ENCODE measurements at regions not wholly inside any gene's neighbourhood (a gene's known extent, or its start where the extent isn't known, plus 50 kb on each side); places are given as distances from the start of the nearest gene placed in this dataset.

DNA sequence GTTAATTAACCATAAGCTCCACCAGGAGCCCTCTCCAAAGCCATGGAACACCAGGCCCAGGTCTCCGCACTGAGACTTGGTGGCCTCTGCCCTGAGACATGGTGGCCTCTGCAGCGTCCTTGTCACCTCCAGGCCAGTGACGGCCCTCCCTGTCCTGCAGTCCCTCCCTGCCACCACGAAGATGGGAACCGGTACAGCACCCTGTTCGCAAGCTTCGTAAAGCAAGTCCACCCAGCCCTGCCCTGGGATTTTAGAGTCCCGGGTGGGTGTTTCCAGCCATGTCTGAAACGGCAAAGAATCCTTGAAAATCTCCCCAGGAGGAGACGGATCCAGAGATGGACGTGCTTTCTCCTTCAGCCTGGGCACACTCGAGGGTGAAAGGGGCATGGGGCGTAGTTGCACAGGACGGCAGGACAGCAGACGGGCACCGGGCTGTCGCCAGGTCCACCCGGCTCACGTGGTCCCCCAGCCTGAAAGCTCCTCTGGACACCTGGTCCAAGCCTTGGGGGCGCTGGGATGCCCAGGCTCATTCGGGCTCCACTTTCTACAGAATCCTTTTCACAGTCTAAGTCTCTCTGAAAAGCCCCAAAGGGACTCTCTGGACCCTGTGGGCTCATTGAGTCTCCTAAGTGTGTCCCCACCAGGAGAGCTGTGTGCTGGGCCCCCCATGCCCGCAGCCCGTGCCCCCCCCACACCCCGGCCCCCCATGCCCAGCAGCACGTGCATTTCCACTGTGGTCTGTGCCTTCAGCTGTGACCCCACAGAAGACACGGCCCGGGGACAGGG, 456.2 kb downstream of the BRD1 start:
- DNase-seq = no peak

DNA sequence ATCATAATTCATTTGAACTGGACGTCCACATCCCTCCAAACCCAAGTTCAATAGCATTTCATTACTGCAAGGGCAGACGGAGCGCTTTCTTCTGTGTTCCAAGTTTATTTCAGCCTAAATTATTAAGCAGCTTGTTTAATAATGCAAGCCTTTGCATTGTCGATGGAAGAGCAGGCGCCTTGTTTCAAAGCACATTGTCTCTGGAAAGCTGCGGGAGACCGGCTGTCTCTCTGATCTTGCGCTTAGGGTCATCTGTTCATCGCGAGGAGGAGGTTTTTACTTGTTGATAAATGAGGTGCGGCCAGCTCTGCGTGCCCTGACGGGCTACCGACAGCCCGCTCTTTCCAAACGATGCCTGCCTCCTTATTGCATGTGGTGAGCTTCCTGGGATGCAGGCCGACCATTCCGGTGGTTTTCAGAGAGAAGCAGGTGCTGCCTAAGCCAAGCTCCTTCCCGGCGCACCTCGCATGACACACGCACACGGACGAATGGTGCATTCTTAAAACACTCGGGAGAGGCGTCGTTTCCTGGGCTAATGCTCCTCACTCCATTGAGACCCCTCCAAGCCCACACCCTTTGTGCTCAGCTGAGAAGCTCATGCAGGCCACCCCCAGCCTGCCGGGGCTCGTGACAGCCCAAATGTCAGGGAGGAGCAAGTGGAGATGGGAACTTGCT, 456.9 kb downstream of the BRD1 start:
- DNase-seq = no peak

DNA sequence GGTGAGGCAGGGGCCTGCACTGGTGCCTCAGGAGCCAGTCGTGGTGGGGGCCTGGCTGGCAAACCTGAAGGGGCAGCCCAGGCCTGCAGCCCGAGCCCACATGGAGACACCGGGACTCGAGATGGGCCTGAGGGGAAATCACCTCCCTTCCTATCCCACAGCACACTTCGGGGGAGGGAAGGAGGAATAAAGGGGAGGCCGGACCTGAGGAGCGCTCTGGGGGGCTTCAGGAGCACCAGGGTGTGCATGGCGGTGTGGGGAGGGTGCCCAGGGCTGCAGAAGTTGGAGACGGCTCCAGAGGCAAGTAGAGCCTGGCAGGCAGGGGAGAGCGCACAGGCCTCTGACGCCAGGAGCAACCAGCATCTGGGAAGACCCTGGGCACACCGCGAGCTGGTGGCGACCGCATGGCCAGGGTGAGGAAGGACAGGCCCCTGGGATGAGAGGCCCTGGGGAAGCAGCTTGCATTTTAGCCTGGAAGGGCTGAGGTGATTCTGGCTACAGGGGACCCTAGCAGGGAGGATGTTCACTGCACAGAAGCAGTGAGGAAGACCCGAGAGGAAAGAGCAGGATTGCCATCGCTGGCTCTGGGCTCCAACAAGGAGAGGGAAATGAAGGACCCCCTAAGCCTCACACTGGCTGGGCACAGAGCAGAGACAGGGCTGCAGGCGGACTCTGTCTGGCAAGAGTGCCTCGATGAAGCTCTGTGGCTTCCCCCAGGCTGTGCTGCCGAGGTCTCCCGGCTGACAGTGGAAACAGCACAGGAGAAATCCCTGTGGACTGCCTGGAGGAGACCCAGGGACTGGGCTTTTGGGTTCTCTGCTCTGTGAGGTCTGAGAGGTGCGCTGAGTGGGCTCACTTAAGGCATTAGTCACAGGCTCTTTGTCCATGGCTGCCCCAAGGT, 457.7 kb downstream of the BRD1 start:
- no peak for DNase-seq

DNA sequence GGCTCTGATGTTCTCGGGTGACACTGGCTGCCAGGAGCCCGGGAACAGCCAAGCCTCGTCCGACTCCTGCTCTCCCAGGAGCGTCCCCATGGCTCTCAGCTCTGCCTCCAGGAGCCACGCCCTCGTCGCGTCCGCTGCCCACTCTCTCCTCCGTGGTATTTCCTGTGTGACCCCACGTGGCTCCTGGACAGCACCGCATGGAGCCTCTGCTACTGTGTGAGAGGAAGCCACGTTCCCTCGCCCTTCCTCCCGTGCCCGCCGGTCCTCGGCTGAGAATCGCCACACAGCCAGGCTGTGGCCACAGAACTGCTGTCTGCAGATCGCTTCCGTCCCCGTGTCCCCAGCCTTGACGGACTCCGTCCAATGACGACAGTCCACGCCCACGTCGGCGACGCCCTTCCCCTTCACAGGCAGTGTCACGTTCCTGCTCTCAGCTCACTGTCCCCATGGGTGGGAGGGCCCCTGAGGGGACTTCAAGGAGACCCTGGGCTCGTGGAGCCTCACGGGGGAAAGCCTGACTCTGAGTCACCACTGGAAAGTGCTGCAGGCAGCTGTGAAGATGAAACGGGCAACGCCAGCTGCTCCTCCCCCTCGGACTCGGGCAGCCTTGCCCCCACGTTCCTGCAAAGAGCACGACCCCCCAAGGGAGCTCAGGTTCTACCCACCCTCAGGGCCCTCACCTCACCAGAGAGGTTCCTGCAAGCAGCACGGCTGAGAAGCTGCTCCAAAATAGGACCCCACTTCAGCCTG, 458.5 kb downstream of the BRD1 start:
- no peak for DNase-seq

DNA sequence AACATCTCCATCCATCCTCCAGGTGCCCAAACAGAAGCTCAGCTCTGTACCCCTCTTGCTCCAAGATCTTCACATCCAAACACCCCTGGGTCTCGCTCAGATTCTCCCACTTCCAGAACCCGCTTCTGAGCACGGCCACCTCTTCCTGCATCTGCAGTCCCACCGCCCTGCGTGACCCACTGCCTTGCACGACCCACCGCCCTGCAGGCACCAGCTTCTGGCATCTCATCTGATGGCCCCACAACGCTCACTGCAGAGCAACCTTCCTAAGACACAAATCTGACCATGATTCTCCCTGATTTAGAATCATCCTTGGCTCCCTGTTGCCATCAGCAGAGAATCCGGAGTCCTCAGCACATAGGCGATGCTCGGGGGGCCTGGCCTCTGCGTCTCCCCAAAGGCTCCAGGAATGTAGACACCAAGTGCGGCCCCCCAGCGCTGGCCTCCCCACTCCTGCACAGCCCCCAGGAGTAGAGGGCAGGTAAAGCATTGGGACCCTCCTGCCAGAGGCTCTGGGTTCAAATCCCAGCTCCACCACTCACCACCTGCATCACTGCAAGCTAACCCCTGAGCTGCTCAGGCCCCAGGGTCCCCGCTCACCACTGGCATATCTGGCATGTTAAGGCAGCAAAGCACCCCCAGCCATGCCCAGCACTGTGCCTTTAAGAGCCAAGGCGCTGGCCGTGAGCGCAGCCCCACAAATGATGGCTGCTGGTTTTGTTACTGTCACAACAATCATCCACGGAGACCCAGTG, 459.3 kb downstream of the BRD1 start:
- no peak for DNase-seq

DNA sequence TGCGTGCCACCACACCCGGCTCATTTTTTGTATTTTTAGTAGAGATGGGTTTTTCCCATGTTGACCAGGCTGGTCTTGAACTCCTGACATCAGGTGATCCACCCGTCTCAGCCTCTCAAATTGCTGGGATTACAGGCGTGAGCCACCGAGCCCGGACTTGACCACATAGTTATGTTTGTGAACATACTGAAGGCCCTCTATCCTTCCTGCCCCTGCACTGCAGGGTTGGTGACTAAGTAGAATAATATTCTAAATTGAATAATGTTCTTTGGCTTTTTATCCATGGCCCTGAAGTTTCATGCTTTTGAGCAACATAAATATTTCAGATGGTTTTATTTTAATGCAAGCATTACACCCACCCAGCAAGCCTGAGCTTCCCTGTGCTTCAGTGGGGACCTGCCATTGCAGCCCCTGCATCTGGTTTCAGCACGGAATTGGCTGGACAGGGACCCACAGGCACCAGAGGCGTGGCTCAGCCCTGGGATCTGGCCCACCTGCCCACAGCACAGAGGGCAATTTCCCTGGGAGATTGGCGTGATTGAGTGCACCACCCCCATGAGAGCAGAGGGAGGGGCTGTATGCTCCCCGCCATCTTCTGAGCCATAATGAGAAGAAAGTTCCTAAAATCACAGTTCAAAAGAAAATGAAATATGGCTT, 460.5 kb downstream of the BRD1 start:
- no peak for DNase-seq

DNA sequence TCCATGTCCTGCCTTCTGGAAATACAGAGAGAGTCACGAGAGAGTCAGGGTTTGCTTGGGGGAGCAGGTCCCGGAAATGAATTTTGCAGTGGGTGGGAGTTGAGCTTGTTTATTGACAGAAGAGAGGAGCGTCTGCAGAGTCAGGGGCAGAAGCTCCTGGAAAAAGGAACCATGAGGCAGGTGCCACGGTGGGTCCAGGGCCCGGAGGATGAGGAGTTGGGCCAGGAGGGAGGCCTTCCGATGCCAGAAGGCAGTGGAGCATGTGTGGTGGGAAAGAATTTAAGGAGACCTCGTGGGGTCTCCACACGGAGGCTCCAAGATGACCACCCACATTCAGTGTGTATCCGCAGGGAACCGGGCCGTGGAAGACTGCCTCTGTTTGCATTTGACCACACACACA, 461.2 kb downstream of the BRD1 start:
- DNase-seq = no peak

DNA sequence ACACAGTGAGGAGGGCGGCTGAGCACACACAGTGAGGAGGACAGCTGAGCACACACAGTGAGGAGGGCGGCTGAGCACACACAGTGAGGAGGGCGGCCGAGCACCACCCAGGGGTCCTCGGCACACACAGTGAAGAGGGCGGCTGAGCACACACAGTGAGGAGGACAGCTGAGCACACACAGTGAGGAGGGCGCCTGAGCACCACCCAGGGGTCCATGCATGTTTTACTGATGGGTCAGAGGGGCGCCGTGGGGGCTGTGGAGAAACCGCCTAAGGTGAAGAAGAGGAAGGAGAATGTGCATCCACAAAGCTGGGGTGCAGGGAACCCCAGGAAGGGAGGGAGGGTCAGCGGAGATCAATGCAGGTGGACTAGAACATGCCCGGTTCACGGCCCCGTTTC, 461.8 kb downstream of the BRD1 start:
- no peak for DNase-seq

DNA sequence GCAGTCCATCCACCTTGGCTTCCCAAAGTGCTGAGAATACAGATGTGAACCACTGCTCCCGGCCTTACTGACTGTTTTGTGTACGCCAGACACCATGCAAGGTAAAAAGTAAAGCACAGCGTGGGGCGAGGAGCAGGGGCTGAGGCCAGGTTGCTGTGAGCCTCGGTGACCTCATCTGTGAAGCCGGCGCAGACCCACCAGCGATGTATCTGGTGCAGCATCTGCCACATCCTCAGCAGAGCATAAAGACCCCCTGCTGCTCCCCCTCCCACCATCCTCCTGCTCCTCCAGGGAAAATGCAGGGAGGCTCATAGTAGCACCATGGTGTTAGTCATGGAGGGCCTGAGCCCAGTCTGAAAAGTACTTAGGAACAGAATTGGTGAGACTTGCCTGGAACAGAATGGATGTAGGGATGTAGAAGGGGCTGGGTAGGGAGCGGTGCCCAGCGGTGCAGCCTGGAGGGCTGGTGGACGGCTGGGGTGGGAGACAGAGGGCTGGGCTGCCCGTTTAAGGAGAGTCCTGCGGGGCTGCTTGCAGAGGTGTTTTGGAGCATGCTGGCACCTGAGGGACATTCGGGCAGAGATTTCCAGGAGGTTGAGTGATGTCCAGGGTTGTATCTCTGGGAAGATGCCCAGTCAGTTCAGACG, 462.4 kb downstream of the BRD1 start:
- DNase-seq = no peak

DNA sequence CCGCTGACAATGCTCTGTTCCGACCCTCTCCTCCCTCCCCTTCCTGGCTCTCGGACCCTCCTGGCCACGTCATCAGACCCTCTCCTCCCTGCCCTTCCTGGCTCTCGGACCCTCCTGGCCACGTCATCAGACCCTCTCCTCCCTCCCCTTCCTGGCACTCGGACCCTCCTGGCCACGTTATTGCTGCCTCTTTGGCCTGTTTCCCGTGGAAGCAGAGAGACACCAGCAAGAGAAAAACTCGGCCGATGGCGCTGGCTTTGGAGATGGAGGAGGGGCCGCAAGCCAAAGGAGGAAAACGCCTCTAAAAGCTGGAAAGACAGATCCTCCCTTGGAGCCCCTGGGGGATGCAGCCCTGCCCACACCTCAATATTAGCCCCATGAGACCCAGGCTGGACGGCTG, 463.3 kb downstream of the BRD1 start:
- no peak for DNase-seq

DNA sequence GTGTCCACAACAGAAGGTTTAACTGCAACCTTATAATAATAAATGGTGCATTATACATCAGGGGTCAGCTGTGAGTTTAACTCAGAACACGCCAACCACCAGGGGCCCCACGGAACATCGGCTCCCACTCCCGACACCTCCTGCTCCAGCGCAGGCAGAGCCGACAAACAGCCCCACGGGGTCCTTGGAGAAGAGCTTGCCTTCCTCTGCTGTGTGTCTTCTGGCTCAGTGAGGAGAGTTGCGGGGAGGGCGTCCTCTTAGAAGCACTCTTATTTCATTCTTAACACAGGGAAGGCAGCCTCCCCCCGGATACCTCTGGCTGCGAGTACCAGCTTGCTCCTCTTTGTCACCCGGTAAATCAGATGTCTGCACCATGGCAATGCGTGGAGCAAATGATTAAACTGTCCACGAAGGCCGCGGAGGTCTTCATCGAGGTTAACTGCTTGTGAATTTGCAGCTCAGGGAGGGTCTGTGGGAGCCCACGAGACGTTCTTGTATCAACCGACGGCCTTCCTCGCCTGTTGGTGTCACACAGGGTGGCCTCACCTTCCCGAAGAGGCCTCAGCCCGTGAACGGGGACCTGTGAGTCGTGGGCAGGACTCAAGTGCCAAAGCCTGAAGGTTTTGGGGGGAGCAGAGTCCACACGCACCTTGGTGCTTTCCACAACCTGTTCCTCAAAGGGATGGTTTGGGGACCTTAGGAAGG, 464.0 kb downstream of the BRD1 start:
- no peak for DNase-seq

DNA sequence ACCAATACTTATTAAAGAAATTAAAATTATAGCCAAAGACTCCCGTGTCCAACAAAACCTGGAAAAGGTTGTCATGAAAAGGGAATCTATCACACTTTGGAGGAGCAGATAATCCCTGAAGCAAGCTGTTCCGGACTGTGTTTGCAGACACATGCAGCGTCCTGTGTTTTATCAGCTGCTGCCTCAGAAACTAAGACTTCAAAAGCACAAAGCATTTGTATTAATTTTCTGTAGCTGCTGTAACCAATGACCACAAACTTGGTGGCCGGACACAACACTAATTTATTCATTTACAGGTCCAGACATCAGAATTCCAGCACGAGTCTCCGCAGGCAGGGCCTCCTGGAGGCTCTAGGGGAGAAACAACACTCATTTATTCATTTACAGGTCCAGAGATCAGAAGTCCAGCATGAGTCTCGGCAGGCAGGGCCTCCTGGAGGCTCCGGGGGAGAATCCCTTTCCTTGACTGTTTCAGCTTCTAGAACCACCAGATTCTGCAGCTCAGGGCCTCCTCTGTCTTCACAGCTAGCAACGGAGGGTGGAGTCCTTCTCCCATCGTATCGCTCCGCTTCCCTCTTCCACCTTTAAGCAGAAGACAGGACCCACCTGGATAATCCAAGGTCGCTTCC, 465.3 kb downstream of the BRD1 start:
- no peak for DNase-seq

DNA sequence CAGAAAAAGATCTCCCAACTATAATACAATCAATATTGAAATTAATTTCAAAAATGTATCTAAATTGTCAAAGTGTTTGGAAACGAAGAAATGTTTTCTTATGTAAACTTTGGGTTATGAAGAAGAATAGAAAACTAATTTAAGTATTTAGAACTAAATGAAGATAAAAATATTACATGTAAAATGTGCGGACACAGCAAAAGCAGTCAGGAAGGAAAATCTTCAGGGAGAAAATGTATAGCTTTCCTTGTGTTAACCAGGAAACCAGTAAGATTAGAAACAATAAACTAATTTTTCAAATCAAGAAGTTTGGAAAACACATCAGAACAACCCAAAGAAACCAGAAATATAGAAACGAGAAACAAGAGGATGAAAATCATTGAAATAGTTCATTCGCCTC, 466.5 kb downstream of the BRD1 start:
- no peak for DNase-seq

DNA sequence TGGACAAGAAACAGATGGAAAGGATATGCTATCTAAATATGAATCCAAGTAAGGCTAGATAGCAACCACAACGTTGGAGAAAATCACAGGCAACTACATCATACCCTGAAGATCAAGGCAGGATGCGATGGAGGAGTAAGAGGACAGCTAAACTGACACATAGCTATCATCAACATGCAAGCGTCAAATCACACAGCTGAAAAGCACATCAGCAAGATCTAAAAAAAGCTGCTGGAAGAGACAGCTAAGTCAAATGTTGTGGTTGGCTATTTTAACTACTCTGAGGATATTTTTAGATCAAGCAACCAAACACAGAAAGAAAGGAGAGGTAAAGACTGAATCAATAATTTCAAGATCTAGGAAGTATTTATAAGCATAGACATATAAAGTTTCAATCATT, 466.9 kb downstream of the BRD1 start:
- no peak for DNase-seq

DNA sequence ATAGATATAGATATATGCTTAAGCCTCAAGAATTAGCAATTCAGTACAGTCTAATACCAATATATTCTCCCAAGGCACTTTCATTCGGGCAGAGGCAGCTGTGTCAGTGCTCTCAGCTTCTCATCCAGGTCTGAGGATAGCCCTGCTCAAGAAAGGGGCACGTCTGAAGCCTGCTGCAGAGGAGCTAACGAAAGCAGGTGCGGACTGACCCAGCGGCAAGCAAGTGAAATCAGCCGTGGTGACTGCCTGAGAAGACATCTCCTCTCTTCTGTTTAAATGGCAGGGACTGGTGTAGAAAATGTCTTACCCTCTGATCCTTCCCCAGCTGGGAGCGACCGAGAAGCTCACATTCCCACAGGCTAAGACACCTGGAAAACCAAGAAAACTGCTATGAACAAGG, 468.6 kb downstream of the BRD1 start:
- no peak for DNase-seq

DNA sequence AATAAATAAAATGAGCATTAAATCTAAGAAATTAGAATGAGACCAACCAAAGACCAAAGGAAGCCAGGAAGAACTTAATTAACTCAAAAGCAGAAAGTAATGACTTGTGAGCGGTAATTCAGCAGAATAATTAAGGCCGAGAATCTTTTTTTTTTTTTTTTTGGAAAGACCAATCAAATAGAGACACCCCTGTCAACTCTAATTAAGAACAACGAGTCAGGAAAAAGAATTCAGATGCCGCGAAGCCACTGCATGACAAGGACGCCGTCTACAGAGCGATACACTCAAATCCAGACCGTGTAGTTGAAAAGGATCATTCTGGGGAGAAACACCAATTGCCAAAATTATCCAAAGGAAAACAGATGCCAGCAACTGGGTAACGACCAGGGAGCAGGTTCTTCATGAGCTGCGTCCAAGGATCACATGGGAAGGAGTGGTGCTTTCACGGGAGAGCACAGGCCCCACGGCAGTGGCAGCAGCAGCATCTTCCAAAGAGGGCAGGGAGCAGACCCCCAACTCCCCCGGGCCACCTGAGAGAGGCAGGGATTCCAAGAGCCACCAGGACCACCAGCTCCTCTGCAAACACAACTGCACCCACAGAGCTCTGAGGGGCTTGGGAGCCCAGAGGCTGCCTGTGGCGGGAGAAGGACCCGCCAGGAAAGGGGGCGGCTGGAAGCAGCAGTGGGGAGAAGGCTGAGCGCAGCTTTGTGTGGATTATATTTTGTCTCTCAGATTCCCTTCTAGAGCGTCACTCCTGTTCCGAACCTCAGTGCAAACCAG, 469.8 kb downstream of the BRD1 start:
- DNase-seq = no peak

DNA sequence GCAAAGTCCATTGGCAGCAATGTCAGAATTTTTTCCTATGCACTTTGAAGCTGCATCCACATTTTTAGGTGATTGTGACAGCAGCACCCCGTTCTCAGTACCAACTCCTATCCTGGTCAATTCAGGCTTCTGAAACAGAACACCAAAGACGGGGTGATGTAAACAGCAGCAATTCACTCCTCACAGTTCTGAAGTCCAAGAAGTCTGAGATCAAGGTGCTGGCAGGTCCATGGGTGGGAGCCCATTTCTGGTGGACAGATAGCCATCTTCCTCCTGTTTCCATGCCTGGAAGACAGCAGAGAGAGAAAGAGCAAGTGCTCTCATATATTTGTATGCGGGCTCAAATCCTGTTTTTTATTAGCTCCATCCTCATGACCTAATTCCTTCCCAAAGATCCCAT, 471.2 kb downstream of the BRD1 start:
- DNase-seq = no peak

DNA sequence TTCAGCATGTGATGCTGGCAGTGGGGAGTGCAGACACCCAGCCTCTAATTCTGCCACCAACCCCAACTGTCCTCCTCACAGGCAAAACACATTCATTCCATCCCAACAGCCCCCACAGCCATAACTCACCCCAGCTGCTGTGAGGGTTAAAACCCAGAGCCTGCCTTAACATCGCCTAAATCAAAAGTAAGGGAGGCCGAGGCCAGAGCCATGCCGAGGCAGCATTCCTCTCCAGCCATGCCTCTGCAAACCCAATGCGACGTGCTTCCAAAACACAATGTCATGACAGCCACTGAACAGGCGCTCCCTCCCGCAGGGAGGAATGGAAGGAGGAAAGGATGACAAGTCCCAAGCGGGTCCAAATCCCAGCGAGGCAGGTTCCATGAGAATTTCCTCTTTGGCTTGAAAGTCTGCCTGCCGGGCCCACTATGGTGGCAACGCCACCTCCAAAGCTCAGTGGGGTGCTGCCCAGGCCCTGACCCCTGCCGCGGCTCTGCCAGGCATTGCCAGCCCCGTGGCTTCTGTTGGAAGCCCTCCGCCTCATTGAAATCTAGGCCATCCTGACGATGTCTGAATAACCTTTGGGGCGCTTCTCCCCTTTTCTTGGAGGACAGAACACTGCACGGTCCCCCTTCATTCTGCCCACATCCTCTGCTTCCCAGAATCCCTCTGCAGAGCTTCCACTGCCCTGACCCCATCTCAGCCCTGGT, 472.3 kb downstream of the BRD1 start:
- no peak for DNase-seq

Data from NCI-H1048 (cell line).